Tibial nerve (tissue), 3 donors: ENCODE measurements at regions not wholly inside any gene's neighbourhood (a gene's known extent, or its start where the extent isn't known, plus 50 kb on each side); places are given as distances from the start of the nearest gene placed in this dataset.

Source experiments
- CTCF ChIP-seq, 5 experiments: fragments of 200-600 bp in 3 of 5; fragments of 450-650 bp in 2 of 5; sonication (generic) in 3 of 5; IDR thresholded peaks; one replicate each; pipeline ENCODE4 v1.5.1; 2016 to 2019; ENCODE audit warnings: antibody characterized with exemption in 5 of 5, mild to moderate bottlenecking in 3 of 5, moderate library complexity in 2 of 5
- POLR2A ChIP-seq, 2 donors: fragments of 450-650 bp; IDR thresholded peaks; one replicate each; pipeline ENCODE4 v1.6.1; 2017; ENCODE audit warnings: antibody characterized with exemption in 2 of 2, mild to moderate bottlenecking in 2 of 2, moderate library complexity in 2 of 2

- no peak for TF ChIP-seq POLR2A (IDR thresholded peaks at IDR 0.05)
- no peak for TF ChIP-seq CTCF (IDR thresholded peaks at IDR 0.05)
Measured at GRCh38 chr2:61679096-61679495, 140.9 kb upstream of the XPO1 start.
